ENCODE measurements at regions not wholly inside any gene's neighbourhood (a gene's known extent, or its start where the extent isn't known, plus 50 kb on each side); places are given as distances from the start of the nearest gene placed in this dataset.
"Not testable (repeated sequence)": the region's sequence is repeated elsewhere in the genome, so short reads cannot be mapped to it uniquely, and the experiment has no call there.

DNA sequence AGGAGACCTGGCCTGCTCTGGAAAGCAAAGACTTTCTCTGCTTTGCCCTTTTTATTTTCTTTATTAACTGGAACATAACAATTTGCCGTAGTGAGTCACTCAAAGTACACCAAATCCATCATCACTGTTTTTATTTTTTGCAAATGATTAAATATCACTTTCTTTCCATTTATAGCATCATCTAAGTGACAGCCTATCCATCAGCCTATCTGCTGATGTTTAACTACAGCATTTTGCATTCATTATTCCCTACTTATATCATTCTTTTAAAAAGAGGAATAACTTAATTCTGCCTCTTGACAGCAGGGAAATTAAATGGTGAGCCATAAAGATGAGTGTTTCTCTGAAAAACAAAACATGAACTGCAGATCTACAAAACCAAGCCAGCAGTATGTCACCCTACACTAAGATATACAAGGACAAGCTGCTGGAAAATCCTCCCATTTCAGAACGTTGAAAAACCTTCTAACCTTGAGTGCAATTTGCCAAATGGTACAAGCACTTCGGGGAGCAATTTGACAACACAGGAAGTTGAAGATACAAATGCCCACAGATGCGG lies 821.3 kb upstream of the TMEM132C start:
- DNase-seq (ENCODE audit: low read depth in 2 of 2): no peak

DNA sequence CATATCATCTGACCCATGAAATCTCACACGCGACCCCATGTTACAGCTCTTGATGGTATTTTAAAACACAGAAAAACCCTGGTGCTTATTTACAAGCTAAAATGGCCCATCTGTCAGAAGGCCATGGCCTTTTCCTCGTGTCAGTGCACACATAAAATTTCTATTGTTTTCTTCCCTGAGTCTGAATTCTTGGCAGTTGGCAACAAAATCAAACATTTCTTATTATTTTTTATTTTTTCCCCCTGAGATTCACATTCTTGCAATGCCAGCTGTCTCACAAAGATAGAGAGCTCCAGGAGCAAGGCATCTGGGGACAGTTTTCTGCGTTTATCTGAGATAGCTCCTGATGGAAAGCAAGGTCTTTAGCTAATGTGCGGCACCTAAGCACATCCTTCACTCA lies 818.1 kb upstream of the TMEM132C start:
- no peak for DNase-seq (ENCODE audit: low read depth in 2 of 2)

DNA sequence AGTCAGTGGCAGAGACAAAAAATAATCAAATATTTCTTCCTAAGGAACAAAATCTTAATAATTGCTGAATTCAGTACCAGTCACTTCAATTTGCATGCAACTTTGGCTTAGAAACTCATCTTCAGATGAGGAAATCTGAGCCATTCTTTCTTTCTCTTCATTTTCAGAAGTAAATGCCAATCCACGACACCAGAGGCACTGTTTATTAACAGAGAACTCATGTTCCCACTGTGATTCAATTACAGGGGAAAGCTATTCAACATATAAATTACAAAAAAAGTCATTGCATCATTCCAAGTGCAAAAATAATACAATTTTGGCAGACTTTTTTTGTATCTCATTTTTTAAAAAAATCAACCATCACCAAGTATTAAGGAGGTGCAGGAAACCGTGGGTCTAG lies 816.1 kb upstream of the TMEM132C start:
- DNase-seq (ENCODE audit: low read depth in 2 of 2): no peak

DNA sequence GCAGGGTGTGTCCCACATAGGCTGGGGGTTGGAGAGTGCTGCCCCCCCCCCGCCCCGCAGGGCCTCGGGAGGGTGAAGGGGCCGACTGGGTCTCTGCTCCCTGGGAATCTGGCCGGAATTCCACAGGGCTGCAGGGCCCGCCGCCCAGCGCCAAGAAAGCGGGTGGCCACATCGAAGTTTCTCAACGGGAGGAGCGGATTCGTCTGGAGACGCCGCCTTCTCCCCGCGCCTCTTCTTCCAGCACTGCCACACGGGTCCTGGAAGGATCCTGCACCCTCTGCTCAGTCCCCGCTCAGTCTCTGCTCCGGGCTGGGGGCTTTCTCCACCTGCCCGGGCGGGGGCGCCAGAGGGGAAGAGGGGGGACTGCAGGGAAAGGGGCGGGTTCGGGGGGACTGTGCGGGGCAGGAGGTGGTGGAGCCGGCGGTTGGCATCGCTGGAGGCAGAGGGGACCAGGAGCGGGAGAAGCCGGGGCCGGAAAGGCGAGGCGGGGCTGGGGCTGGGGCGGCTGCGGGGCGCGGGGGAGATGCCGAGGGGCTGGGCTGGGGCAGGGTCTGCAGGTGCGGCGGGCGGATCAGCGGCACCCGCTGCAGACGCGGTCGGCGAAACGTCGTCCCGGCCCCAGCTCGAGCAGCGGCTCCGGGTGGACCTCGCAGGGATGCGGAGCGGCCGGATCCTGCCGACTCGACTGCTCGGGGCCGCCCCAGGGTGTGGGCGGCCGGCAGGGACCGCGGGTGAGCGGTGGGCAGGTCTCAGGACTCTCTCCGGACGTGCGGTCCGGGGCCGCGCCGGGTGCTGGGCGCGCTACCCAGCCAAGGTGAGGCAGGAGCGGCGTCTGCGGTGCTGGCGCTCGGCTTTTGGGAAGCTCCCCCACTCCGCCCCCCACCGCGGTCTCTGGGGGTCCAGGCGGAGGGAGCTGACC lies 811.4 kb upstream of the TMEM132C start:
- DNase-seq (ENCODE audit: low read depth in 2 of 2): no peak

DNA sequence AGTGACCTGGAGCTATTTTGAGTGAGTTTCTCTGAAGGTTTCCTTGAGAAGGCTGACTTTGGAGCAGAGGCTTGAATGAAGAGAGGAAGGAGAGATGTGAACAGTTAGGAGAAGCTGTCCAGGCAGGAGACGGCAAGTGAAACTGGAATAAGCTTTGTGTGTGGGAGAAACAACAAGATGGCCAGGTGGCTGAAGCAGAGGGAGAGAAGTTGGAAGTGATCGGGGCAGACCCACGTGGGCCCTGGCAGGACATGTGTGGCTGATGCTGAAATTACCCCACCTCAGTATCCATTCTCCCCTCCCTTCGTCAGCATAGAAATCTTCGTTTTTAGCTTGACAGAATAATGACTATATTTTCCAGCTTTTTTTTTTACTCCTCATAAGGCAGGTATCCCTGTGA lies 809.2 kb upstream of the TMEM132C start:
- DNase-seq (ENCODE audit: low read depth in 2 of 2): no peak

DNA sequence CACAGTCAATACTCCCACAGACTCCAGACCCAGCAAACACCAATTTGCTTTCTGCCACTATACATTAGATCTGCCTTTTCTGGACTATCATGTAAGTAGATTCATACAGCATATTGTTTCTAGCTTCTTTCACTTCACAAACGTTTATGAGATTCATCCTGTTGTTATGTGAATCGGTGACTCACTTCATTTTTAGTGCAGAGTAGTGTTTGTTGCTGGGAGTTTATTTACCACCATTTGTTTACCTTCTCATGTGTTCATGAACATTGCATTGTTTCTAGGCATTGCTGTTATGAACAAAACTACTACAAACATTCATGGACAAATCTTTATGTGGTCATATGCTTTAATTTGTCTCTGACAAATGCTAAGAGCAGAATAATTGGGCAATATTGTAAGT lies 807.8 kb upstream of the TMEM132C start:
- no peak for DNase-seq (ENCODE audit: low read depth in 2 of 2)

DNA sequence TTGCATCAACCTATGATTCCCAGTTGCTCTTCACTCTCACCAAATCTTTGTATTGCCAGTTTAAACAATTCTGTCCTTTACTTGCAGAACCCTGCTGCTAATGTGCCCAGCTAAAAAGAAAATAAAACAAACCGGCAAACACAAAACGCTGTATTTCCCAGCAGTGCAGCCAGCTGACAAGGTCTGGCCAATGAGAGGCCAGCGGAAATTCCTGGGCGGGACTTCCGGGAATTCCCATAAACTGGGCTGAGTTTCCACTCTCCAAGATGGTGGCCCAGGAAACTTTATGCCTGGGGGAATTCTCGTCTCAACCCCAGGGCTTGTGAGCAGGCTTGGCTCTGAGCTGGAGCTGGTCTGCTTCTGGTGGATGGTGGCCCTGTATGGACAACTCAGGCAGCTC lies 807.3 kb upstream of the TMEM132C start:
- DNase-seq (ENCODE audit: low read depth in 2 of 2): no peak

DNA sequence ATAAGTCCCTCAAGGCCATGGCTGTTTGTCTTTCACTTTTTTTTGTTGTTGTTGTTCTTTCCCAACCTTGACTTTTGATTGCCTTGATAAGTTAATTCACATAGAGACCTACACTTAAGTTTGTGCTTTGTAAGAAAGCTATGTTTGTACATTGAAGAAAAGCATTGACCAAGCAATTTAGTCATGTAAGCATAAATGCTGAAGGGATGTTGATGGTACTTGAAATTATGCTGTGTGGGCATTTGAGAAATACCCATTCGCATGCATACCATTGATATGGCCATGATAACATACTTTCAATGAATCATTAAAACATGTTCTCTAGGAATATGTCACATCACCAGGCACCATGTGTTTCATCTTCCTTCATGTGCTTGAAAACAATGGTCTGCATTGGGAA lies 803.7 kb upstream of the TMEM132C start:
- no peak for DNase-seq (ENCODE audit: low read depth in 2 of 2)

DNA sequence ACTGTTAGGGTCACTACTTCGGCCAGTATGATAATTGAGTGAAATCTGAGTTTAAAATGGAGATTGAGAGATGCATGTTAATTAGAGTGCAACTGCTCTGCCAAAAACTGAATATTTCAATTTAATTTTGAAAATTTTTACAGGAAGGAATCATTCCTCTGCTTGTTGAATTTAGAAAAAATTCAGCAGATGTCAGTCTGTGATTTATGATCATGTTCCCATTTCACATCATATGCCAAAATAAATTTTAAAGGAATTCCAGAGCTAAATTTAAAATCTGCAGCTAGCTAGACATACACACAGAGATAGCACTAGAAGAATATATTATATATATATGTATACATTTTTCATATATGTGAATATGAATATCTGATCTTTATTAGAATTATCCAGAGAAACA lies 797.6 kb upstream of the TMEM132C start:
- DNase-seq (ENCODE audit: low read depth in 2 of 2): no peak

DNA sequence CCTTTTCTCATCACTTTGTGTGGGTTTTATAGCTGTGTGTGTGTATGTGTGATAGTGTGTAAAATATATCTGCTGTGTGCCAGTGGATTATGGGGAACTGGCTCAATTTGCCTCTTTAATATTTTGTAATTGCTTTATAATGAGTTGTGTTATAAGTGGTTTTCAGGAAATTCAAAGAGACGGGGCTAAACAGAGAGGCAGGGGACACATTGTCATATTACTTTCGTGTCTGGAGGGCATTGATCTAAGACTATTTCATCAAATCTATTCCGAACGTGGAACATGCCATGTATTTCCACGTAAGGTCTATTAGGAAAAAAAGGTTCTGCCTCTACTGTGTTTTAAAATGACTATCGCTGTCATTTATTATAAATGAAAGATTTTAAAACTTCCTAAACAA lies 793.2 kb upstream of the TMEM132C start:
- DNase-seq (ENCODE audit: low read depth in 2 of 2): no peak

DNA sequence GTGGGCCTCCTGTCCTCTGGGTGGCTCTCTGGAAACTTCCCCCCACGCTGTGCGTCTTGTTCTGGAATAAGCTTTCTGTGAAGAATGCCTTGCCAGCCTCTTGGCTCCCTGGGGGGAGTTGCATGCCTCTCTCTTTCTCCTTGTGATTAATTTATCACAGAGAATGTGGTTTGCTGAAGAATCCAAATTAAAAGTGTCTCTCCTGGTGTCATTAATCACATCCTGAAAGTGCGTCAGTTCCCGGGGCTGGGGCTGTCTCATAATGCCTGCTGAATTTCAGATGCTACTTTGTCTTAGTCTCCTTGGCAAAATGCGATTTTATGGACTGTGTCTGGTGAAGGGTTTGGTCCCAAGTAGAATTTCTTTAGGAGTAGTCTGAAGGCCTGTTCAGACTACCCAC lies 787.7 kb upstream of the TMEM132C start:
- no peak for DNase-seq (ENCODE audit: low read depth in 2 of 2)

DNA sequence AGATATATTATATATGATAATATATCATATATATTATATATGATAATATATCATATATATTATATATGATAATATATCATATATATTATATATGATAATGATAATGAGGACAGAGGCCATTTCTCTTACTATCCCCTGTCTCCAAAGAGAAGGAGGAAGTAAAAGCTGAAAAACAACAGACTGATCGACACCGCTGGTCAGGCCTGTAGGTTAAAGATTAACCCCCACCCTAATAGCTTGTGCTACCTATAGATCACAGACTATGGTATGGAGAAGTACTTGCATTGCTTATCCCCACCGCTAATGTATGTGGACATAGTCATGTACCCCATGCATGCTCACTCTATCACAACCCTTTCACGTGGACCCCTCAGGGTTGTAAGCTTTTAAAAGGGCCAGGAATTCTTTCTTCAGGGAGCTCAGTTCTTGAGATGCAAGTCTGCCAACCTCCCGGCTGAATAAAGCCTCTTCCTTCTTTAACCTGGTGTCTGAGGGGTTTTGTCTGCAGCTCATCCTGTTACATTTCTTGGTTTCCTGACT lies 786.1 kb upstream of the TMEM132C start:
- DNase-seq (ENCODE audit: low read depth in 2 of 2): no peak

DNA sequence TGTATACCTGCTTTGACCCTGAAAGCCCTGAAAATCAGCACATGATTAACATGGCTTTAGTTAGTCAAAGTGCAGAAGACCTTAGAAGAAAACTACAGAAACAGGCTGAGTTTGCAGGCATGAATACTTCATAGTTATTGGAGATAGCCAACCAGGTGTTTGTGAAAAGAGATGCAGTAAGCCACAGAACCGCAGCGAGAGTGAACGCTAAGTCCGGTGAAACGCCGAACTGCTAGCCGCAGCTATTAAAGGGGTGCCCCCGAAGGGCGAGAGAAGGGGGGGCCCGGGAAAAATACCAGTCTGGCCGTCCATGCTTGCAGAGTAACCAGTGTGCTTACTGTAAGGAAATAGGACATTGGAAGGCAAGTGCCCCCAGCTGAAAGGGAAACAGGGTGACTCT lies 784.0 kb upstream of the TMEM132C start:
- no peak for DNase-seq (ENCODE audit: low read depth in 2 of 2)

DNA sequence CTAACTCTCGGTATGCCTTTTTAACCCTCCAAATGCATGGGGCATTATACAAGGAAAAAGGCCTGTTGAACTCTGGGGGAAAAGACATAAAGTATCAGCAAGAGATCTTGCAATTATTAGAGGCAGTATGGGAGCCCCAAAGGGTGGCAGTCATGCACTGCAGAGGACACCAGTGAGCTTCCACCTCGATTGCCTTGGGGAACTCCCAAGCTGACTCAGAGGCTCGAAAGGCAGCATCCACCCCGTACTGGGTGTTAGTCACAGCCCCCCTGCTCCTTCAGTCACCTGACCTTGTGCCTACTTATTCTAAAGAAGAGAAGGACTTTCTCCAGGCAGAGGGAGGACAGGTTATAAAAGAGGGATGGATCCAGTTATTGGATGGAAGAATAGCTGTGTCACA lies 781.4 kb upstream of the TMEM132C start:
- DNase-seq (ENCODE audit: low read depth in 2 of 2): no peak

DNA sequence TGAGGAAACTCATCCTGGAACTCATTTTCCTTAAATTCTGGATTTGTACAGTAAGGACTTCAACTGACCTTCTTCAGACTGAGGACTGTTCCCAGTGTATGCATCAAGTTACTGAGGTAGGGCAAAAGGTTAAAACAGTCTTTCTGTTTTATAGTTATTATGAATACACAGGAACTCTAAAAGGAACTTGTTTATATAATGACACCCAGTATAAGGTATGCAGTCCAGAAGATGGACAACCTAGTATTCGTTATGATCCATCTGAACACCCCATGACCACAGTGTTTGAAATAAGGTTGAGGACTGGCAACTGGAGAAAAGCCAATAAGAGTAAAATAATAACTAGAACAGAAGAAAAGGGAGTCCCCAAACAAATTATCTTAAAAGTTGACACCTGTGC lies 779.9 kb upstream of the TMEM132C start:
- DNase-seq (ENCODE audit: low read depth in 2 of 2): no peak

DNA sequence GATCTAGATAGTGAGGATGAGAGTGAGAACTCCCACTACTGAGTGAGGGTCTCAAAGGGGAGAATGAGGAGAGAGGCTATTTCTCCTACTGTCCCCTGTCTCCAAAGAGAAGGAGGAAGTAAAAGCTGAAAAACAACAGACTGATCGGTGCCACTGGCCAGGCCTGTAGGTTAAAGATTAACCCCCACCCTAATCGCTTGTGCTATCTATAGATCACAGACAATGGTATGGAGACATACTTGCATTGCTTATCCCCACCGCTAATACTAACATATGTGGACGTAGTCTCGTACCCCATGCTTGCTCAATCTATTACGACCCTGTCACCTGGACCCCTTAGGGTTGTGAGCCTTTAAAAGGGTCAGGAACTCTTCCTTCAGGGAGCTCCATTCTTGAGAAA lies 777.9 kb upstream of the TMEM132C start:
- DNase-seq (ENCODE audit: low read depth in 2 of 2): no peak

DNA sequence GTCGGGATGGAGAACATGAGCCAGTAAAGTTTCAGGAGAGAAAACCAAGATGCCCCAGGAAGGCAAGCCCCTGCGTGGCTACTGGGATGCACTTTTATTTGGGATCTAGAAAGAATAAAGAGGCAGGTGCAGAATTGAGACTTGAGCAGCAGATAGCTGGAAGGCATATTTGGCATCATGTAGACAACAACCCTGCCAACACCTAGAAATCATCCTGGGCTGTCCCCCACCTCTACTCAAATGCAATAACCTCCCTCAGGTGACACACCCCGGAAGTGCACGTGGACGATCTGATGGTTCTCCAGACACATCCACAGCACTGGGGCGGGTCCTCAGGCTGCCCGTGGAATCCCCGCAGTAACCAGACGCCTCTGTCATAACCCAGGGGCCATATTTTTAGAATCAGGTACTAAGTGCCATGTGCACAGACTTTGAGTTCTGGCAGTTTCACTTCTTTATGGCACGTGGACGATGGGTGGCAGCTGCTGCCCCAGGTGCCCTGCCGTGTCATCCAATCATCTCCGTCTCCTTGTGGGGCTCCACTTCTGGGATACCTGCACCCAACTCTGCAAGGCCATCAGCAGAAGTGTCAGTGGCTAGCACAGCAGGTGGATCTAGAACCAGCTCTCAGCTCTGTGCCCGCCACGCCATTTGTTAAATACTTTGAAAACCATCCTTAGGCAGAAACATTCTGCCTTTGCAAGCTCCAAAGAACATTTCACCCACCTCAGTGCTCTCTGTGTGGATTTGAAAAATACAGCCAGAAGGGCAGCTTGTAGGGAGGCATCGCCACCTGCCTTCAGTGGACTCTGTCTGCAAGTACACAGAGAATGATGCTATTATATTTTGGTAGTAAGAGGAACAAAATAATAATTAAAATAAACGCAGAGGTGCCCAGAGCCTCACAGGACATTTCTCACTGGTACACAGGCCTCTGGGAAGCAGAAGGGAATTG lies 771.7 kb upstream of the TMEM132C start:
- DNase-seq (ENCODE audit: low read depth in 2 of 2): no peak

DNA sequence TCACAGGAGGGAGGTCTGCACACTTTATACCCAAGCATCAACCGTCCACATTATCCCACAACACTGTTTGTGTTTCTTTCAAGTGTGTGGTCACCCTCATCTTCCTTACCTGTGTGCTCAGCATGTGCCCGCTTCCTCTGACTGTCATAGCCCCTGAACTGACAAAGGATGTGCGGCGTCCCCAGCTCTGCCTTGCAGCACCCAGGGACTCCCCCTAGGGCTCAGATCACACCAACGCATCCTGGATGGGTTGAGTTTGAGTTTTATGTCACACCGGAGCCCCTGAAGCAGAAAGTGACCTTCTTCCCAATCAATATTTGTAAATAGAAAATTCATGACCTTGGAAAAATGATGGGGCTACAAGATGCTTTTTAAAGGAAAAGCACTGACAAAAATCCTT lies 770.7 kb upstream of the TMEM132C start:
- DNase-seq (ENCODE audit: low read depth in 2 of 2): no peak

DNA sequence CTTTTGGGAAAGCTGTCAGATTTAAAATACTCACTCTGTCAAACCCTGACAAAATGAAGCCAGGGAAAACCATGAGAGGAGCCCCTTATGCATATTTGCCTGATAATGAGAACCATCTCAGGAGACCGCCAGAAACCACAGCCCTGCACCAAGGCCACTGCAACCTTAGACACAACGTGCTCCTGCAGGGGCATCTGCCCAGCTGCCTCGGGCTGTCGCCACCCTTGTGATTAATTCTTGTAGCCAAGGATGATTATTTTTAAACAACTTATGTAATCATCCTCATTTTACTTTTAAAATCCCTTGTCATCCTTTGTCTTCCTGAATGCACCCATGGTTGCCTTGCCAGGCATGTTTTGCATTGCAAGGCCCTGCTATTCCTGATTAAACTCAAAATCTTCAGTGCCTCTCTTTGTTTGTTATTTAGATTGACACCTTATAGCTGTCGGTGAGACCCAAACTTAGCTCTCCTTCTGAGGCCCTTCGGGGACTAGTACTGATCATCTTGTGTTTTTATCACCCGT lies 766.4 kb upstream of the TMEM132C start:
- no peak for DNase-seq (ENCODE audit: low read depth in 2 of 2)

DNA sequence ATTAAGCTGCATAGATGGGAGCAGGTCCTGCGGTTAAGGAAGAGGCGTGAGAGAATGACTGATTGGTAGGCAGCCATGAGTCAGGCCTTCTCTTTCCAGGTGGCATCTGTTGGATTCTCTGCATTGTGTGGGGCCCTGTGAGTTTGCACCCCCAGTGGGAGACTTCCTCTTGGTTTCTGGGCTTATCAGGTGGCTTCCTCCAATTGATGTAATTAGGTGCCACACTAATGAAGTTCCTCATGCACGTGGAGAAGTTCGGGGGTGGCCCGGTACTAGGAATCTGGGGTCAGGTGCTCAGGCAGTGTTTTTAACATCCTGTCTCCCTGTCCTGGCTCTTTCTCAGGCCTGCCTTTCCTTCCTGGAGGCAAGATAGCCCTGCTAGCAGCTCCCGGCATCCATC lies 765.1 kb upstream of the TMEM132C start:
- DNase-seq (ENCODE audit: low read depth in 2 of 2): no peak

DNA sequence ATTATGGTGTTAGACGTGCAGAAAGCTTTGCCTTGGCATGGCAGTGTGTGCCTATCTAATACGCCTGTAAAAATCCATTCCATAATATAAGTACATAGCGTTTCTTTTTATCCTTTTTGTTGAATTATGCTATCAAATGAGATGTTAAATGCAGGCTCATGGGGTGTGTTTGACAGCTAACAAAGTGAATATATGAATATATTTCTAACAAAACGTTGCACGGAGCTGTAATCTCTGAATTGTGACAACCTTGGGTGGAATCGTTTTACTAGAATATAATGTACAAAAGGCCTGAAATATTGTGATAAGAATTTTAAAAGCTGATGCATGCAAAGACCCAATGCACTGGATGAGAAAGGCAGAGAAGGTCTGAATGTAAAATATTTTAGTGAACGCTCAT lies 763.7 kb upstream of the TMEM132C start:
- DNase-seq (ENCODE audit: low read depth in 2 of 2): no peak

DNA sequence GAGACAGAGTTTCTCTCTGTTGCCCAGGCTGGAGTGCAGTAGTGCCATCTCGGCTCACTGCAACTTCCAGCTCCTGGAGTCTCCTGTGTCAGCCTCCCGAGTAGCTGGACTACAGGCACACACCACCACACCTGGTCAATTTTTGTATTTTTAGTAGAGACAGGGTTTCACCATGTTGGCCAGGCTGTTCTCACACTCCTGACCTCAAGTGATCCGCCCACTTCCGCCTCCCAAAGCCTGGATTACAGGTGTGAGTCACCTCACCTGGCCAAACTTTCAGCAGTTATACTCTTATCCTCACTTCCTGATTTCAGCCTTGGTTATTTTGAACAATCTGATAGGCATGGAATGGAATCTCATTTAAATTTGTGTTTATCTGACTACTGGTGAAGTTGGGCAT lies 763.0 kb upstream of the TMEM132C start:
- DNase-seq (ENCODE audit: low read depth in 2 of 2): not testable (repeated sequence)
